DMS 273 (cell line): ENCODE measurements at regions not wholly inside any gene's neighbourhood (a gene's known extent, or its start where the extent isn't known, plus 50 kb on each side); places are given as distances from the start of the nearest gene placed in this dataset.
"Not testable (repeated sequence)": the region's sequence is repeated elsewhere in the genome, so short reads cannot be mapped to it uniquely, and the experiment has no call there.

Source experiments
- DNase-seq: peaks from one replicate; lab custom pipeline; 2025; ENCODE audit not compliant: unreplicated experiment; lab: John Stamatoyannopoulos, UW

GRCh38 chr5:135184646-135185045, 150.6 kb upstream of the PITX1 start:
- no peak for DNase-seq

- DNase-seq: no peak
These were observed 149.4 kb upstream of the PITX1 start for GRCh38 chr5:135183464-135183863.

GRCh38 chr5:135182675-135183074, 148.6 kb upstream of the PITX1 start:
- no peak for DNase-seq

- no peak for DNase-seq
These were observed 147.6 kb upstream of the PITX1 start for GRCh38 chr5:135181653-135182052.

GRCh38 chr5:135179308-135179980, 145.4 kb upstream of the PITX1 start:
- DNase-seq: no peak

GRCh38 chr5:135178476-135179155, 144.6 kb upstream of the PITX1 start:
- no peak for DNase-seq

GRCh38 chr5:135177591-135177990, 143.6 kb upstream of the PITX1 start:
- no peak for DNase-seq

- DNase-seq: no peak
These were observed 143.0 kb upstream of the PITX1 start for GRCh38 chr5:135176991-135177390.

- peak; percentile 14 for DNase-seq
These were observed 140.5 kb upstream of the PITX1 start for GRCh38 chr5:135174315-135175096.

GRCh38 chr5:135173662-135174290, 139.7 kb upstream of the PITX1 start:
- DNase-seq: no peak

GRCh38 chr5:135172718-135173117, 138.7 kb upstream of the PITX1 start:
- no peak for DNase-seq

- no peak for DNase-seq
These were observed 137.3 kb upstream of the PITX1 start for GRCh38 chr5:135171336-135171735.

- no peak for DNase-seq
These were observed 136.5 kb upstream of the PITX1 start for GRCh38 chr5:135170500-135170899.

GRCh38 chr5:135169753-135170152, 135.7 kb upstream of the PITX1 start:
- no peak for DNase-seq

- DNase-seq: no peak
These were observed 133.6 kb upstream of the PITX1 start for GRCh38 chr5:135167634-135168033.

- not testable (repeated sequence) for DNase-seq
These were observed 131.0 kb upstream of the PITX1 start for GRCh38 chr5:135164873-135165614.

- DNase-seq: no peak
These were observed 129.9 kb upstream of the PITX1 start for GRCh38 chr5:135163964-135164363.

- no peak for DNase-seq
These were observed 129.4 kb upstream of the PITX1 start for GRCh38 chr5:135163391-135163790.

- DNase-seq: no peak
These were observed 128.7 kb upstream of the PITX1 start for GRCh38 chr5:135162661-135163265.

GRCh38 chr5:135161221-135161620, 127.2 kb upstream of the PITX1 start:
- DNase-seq: no peak
